ENCODE measurements at regions not wholly inside any gene's neighbourhood (a gene's known extent, or its start where the extent isn't known, plus 50 kb on each side); places are given as distances from the start of the nearest gene placed in this dataset.

GRCh38 chr2:150045601-150046000, 441.9 kb downstream of the RND3 start:
- TF ChIP-seq POLR2A (IDR thresholded peaks at IDR 0.05) (no peak), CTCF (IDR thresholded peaks at IDR 0.05) (no peak), EP300 (IDR thresholded peaks at IDR 0.05) (no peak)

Measured in suprapubic skin (tissue), 3 donors.